ES-I3 (cell line): ENCODE measurements at regions not wholly inside any gene's neighbourhood (a gene's known extent, or its start where the extent isn't known, plus 50 kb on each side); places are given as distances from the start of the nearest gene placed in this dataset.

ENCODE experiments used
- H3K36me3 ChIP-seq: 2 replicates; pipeline ENCODE4 v1.6.1; 2013; ENCODE audit warnings: mild to moderate bottlenecking, low read length, control low read depth, moderate library complexity; ENCODE audit not compliant: insufficient read depth
- H3K4me1 ChIP-seq: 2 replicates; pipeline ENCODE4 v1.6.1; 2013; ENCODE audit warnings: mild to moderate bottlenecking, control low read depth, low read length; ENCODE audit not compliant: insufficient read depth
- H3K9ac ChIP-seq: 2 replicates; pipeline ENCODE4 v1.6.1; 2013; ENCODE audit warnings: low read depth, mild to moderate bottlenecking, low read length, moderate library complexity
- H3K9me3 ChIP-seq: 2 replicates; pipeline ENCODE4 v1.6.1; 2013; ENCODE audit warnings: mild to moderate bottlenecking, low read length, moderate library complexity; ENCODE audit not compliant: control insufficient read depth, insufficient read depth

GRCh38 chr5:74285675-74286280, 354.8 kb downstream of the ENC1 start:
- Histone ChIP-seq H3K4me1 (peaks cover 5% of the 10 kb centered on the region; the same call in 1 of the 2 replicates), H3K9me3 (no peaks in the 10 kb centered on the region)

GRCh38 chr5:74282490-74282889, 358.0 kb downstream of the ENC1 start:
- Histone ChIP-seq H3K9ac (no peak overlapping the region), H3K4me1 (peaks cover 5% of the 10 kb centered on the region; the same call in 1 of the 2 replicates), H3K9me3 (no peaks in the 10 kb centered on the region), H3K36me3 (no peaks in the 10 kb centered on the region)

More at GRCh38 chr5:74285675-74286280, 354.8 kb downstream of the ENC1 start:
- Histone ChIP-seq H3K36me3 (no peaks in the 10 kb centered on the region), H3K9ac (no peak overlapping the region)

GRCh38 chr5:74281166-74281565, 359.4 kb downstream of the ENC1 start:
- Histone ChIP-seq H3K9ac (no peak overlapping the region), H3K4me1 (peaks cover 5% of the 10 kb centered on the region; the same call in 1 of the 2 replicates), H3K36me3 (no peaks in the 10 kb centered on the region), H3K9me3 (no peaks in the 10 kb centered on the region)

- no peaks in the 10 kb centered on the region for H3K9me3 ChIP-seq
- no peak overlapping the region for H3K9ac ChIP-seq
- H3K36me3 ChIP-seq, result no peaks in the 10 kb centered on the region
- H3K4me1 ChIP-seq, result peaks cover 5% of the 10 kb centered on the region; the same call in 1 of the 2 replicates
These were observed 360.2 kb downstream of the ENC1 start for GRCh38 chr5:74280306-74280705.

- Histone ChIP-seq H3K36me3 (no peaks in the 10 kb centered on the region), H3K4me1 (peaks cover 5% of the 10 kb centered on the region; the same call in 1 of the 2 replicates), H3K9ac (no peak overlapping the region), H3K9me3 (no peaks in the 10 kb centered on the region)
These were observed 361.3 kb downstream of the ENC1 start for GRCh38 chr5:74279244-74279643.

- no peaks in the 10 kb centered on the region for H3K9me3 ChIP-seq
- no peaks in the 10 kb centered on the region for H3K36me3 ChIP-seq
- no peak overlapping the region for H3K9ac ChIP-seq
- H3K4me1 ChIP-seq, result 0 out of 2 replicates have a peak, but pooled peaks cover 9% of the 10 kb centered on the region
These were observed 363.1 kb downstream of the ENC1 start for GRCh38 chr5:74277418-74277817.

- H3K9ac ChIP-seq, result no peak overlapping the region
- H3K9me3 ChIP-seq, result no peaks in the 10 kb centered on the region
- H3K36me3 ChIP-seq, result no peaks in the 10 kb centered on the region
- H3K4me1 ChIP-seq, result 0 out of 2 replicates have a peak, but pooled peaks cover 12% of the 10 kb centered on the region
These were observed 365.1 kb downstream of the ENC1 start for GRCh38 chr5:74275171-74275992.

- no peak overlapping the region for H3K9ac ChIP-seq
- H3K36me3 ChIP-seq, result no peaks in the 10 kb centered on the region
- H3K4me1 ChIP-seq, result peaks cover 16% of the 10 kb centered on the region; the same call in 1 of the 2 replicates
- H3K9me3 ChIP-seq, result no peaks in the 10 kb centered on the region
These were observed 366.2 kb downstream of the ENC1 start for GRCh38 chr5:74274326-74274725.

GRCh38 chr5:74272831-74273451, 367.6 kb downstream of the ENC1 start:
- no peaks in the 10 kb centered on the region for H3K9me3 ChIP-seq
- H3K4me1 ChIP-seq, result peaks cover 16% of the 10 kb centered on the region; the same call in 1 of the 2 replicates
- no peak overlapping the region for H3K9ac ChIP-seq
- H3K36me3 ChIP-seq, result no peaks in the 10 kb centered on the region

GRCh38 chr5:74272024-74272775, 368.3 kb downstream of the ENC1 start:
- H3K4me1 ChIP-seq, result peaks cover 16% of the 10 kb centered on the region; the same call in 1 of the 2 replicates
- no peaks in the 10 kb centered on the region for H3K36me3 ChIP-seq
- H3K9me3 ChIP-seq, result no peaks in the 10 kb centered on the region
- H3K9ac ChIP-seq, result no peak overlapping the region

- Histone ChIP-seq H3K36me3 (no peaks in the 10 kb centered on the region), H3K9me3 (no peaks in the 10 kb centered on the region), H3K9ac (no peak overlapping the region), H3K4me1 (peaks cover 22% of the 10 kb centered on the region; the same call in 1 of the 2 replicates)
These were observed 372.2 kb downstream of the ENC1 start for GRCh38 chr5:74268297-74268696.

- Histone ChIP-seq H3K9me3 (no peaks in the 10 kb centered on the region), H3K36me3 (no peaks in the 10 kb centered on the region), H3K4me1 (peaks cover 10% of the 10 kb centered on the region; the same call in 1 of the 2 replicates), H3K9ac (no peak overlapping the region)
These were observed 373.7 kb downstream of the ENC1 start for GRCh38 chr5:74266836-74267235.

GRCh38 chr5:74266132-74266531, 374.4 kb downstream of the ENC1 start:
- Histone ChIP-seq H3K9me3 (no peaks in the 10 kb centered on the region), H3K4me1 (peaks cover 10% of the 10 kb centered on the region; the same call in 1 of the 2 replicates), H3K36me3 (no peaks in the 10 kb centered on the region), H3K9ac (no peak overlapping the region)
